Endodermal cell (in vitro differentiated cells): ENCODE measurements at regions not wholly inside any gene's neighbourhood (a gene's known extent, or its start where the extent isn't known, plus 50 kb on each side); places are given as distances from the start of the nearest gene placed in this dataset.

Source experiments
- DNase-seq: peaks from one replicate; pipeline ENCODE4 v3.0.0-alpha.2; 2017
- H3K27ac ChIP-seq: 2 replicates; pipeline ENCODE4 v1.5.1; 2013; ENCODE audit warnings: mild to moderate bottlenecking, low read depth, low read length, moderate library complexity
- H3K27me3 ChIP-seq: 2 replicates; pipeline ENCODE4 v1.6.1; 2013; ENCODE audit warnings: mild to moderate bottlenecking, low read length, moderate library complexity; ENCODE audit not compliant: insufficient read depth, control insufficient read depth, poor library complexity, severe bottlenecking
- H3K36me3 ChIP-seq: 2 replicates; pipeline ENCODE4 v1.7.0; 2013; ENCODE audit warnings: mild to moderate bottlenecking, low read length, moderate library complexity; ENCODE audit not compliant: control insufficient read depth, insufficient read depth
- H3K4me1 ChIP-seq: one replicate; pipeline ENCODE4 v1.7.0; 2013; ENCODE audit warnings: low read length; ENCODE audit not compliant: control insufficient read depth, insufficient read depth
- H3K4me3 ChIP-seq: 2 replicates; pipeline ENCODE4 v1.5.1; 2013; ENCODE audit warnings: mild to moderate bottlenecking, low read length, moderate library complexity
- H3K9ac ChIP-seq: 2 replicates; pipeline ENCODE4 v1.6.1; 2013; ENCODE audit warnings: mild to moderate bottlenecking, low read length, moderate library complexity; ENCODE audit not compliant: poor library complexity, severe bottlenecking; ENCODE audit errors: extremely low read depth
- H3K9me3 ChIP-seq: 2 replicates; pipeline ENCODE4 v1.6.1; 2013; ENCODE audit warnings: mild to moderate bottlenecking, low read length, moderate library complexity; ENCODE audit not compliant: control insufficient read depth
- H3K27ac Mint-ChIP-seq: 2 replicates; pipeline ENCODE4 v1.8.0; 2020; ENCODE audit warnings: mixed read lengths
- H3K27me3 Mint-ChIP-seq: 2 replicates; pipeline ENCODE4 v1.8.0; 2021; ENCODE audit warnings: mild to moderate bottlenecking, mixed read lengths; ENCODE audit not compliant: insufficient read depth
- H3K36me3 Mint-ChIP-seq: 2 replicates; pipeline ENCODE4 v1.8.0; 2020; ENCODE audit warnings: low read depth, mixed read lengths
- H3K4me1 Mint-ChIP-seq: 2 replicates; pipeline ENCODE4 v1.8.0; 2020; ENCODE audit warnings: mixed read lengths
- H3K4me3 Mint-ChIP-seq: 2 replicates; pipeline ENCODE4 v1.8.0; 2020; ENCODE audit warnings: mild to moderate bottlenecking, moderate library complexity, mixed read lengths
- H3K9me3 Mint-ChIP-seq: 2 replicates; pipeline ENCODE4 v1.8.0; 2020; ENCODE audit warnings: mild to moderate bottlenecking, mixed read lengths
- WGBS, 2 experiments: methylation state at CpG; one replicate each; pipeline versions ENCODE4 v1.1.5 to v1.1.7; 2013; ENCODE audit warnings: missing lambda C conversion rate in 2 of 2, mixed read lengths in 1 of 2; ENCODE audit not compliant: insufficient coverage in 1 of 2, insufficient read length in 1 of 2; 5-methylcytosine and 5-hydroxymethylcytosine counted together
- TF ChIP-seq, protein P1 (sequence below): fragments of 200-600 bp; sonication (generic); conservative IDR thresholded peaks from 2 replicates; pipeline ENCODE4 v1.5.0; 2021; ENCODE audit warnings: antibody characterized with exemption, mild to moderate bottlenecking

DNA sequence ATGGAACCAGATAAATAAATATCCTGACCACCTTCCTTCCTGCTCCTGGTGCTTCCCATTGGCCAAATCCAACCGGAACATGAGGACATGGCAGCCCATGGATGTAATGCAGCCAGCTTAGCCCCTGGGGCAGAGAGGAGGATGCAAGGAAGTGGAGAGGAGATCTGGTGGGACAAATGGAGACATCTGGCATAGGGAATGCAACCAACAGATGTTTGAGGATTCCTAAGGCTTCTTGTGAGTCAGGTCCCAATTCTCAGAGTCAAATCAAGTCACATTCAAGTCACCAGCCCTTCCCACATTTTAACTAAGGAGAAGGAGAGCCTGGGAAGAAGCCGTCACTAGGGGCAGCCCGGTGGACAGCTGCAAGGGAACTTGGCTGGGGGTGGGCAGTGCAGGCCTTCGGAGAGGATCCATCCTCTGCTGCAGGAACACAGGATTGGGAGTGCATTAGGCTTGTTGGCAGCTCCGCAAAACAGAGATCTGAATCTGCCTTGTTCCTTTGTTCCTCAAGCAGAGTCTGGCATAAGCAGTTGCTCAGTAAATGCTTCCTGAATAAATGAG, 62.8 kb upstream of the HS3ST2 start:
- H3K27me3 Mint-ChIP-seq = peaks cover 28% of the 10 kb centered on the region
- TF ChIP-seq, protein P1, sequence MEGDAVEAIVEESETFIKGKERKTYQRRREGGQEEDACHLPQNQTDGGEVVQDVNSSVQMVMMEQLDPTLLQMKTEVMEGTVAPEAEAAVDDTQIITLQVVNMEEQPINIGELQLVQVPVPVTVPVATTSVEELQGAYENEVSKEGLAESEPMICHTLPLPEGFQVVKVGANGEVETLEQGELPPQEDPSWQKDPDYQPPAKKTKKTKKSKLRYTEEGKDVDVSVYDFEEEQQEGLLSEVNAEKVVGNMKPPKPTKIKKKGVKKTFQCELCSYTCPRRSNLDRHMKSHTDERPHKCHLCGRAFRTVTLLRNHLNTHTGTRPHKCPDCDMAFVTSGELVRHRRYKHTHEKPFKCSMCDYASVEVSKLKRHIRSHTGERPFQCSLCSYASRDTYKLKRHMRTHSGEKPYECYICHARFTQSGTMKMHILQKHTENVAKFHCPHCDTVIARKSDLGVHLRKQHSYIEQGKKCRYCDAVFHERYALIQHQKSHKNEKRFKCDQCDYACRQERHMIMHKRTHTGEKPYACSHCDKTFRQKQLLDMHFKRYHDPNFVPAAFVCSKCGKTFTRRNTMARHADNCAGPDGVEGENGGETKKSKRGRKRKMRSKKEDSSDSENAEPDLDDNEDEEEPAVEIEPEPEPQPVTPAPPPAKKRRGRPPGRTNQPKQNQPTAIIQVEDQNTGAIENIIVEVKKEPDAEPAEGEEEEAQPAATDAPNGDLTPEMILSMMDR = peak; percentile 44
- Histone ChIP-seq H3K27me3 (peaks cover 14% of the 10 kb centered on the region), H3K4me1 (no peaks in the 10 kb centered on the region), H3K9ac (no peak overlapping the region), H3K4me3 (no peak overlapping the region), H3K9me3 (no peaks in the 10 kb centered on the region), H3K27ac (no peak overlapping the region), H3K36me3 (no peaks in the 10 kb centered on the region)
- no peak overlapping the region for H3K4me3 Mint-ChIP-seq
- WGBS, 2 experiments = 45 to 69% methylated on average over 2 to 5 of the region's 5 CpGs
- peak; percentile 52 for DNase-seq
- no peak overlapping the region for H3K27ac Mint-ChIP-seq
- peaks cover 5% of the 10 kb centered on the region for H3K4me1 Mint-ChIP-seq
- peaks cover 4% of the 10 kb centered on the region for H3K9me3 Mint-ChIP-seq
- no peaks in the 10 kb centered on the region for H3K36me3 Mint-ChIP-seq

DNA sequence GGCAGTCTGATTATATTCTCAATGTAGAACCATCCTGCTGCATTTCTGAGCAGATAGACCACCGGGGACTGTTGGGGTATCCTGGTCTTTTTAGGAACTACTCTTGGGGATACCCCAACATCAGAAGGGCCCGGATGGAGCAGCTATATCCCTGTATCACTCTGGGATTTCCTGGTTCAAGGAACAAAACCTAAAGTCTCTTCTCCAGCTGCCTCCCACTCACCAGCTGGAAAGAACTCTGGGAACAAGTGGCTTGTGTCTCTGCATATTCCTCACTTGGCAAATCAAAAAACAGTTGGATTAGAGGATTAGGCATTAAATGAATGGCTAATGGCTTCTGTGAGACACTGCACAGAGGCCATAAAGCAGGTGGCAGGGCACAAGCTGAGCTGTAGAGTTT, 62.3 kb upstream of the HS3ST2 start:
- Histone ChIP-seq H3K27ac (no peak overlapping the region), H3K27me3 (peaks cover 19% of the 10 kb centered on the region), H3K9me3 (no peaks in the 10 kb centered on the region), H3K4me1 (no peaks in the 10 kb centered on the region), H3K9ac (no peak overlapping the region), H3K4me3 (no peak overlapping the region), H3K36me3 (no peaks in the 10 kb centered on the region)
- Mint-ChIP-seq H3K27me3 (peaks cover 32% of the 10 kb centered on the region), H3K4me1 (peaks cover 6% of the 10 kb centered on the region), H3K9me3 (peaks cover 4% of the 10 kb centered on the region), H3K4me3 (no peak overlapping the region), H3K27ac (no peak overlapping the region), H3K36me3 (no peaks in the 10 kb centered on the region)
- 93 to 94% methylated on average over 2 of the region's 2 CpGs for whole genome bisulfite sequencing, 2 experiments
- no peak for DNase-seq
- TF ChIP-seq, protein P1 = no peak

DNA sequence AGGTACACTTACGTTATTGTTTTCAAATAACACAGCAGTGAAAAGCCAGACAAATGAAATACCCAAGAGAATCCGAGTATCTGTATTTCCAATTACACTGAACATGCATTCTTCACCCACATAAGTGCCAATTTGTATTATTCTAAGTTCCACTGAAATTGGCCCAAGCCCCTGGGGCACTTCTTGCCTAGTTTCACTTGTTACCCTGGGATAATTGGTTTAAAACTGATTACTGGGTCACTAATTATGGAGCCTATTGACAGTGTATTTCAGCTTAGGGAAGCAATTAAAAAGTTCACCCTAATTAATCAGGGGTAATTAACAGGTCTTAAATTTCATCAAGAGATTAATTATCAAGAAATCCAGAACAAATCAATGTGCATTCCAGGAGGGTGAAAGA, 60.5 kb upstream of the HS3ST2 start:
- Histone ChIP-seq H3K4me1 (no peaks in the 10 kb centered on the region), H3K36me3 (no peaks in the 10 kb centered on the region), H3K27me3 (peaks cover 21% of the 10 kb centered on the region), H3K4me3 (no peak overlapping the region), H3K27ac (no peak overlapping the region), H3K9ac (no peak overlapping the region), H3K9me3 (no peaks in the 10 kb centered on the region)
- H3K27ac Mint-ChIP-seq = no peak overlapping the region
- no peak overlapping the region for H3K4me3 Mint-ChIP-seq
- TF ChIP-seq, protein P1 = no peak
- DNase-seq = no peak
- H3K27me3 Mint-ChIP-seq = peaks cover 26% of the 10 kb centered on the region
- H3K4me1 Mint-ChIP-seq = peaks cover 6% of the 10 kb centered on the region
- 82% methylated on average over 2 of the region's 2 CpGs; no CpG with 5 or more reads in 1 of the 2 experiments for WGBS, 2 experiments
- H3K36me3 Mint-ChIP-seq = no peaks in the 10 kb centered on the region
- peaks cover 4% of the 10 kb centered on the region for H3K9me3 Mint-ChIP-seq
